IPS-18a (cell line): ENCODE measurements at regions not wholly inside any gene's neighbourhood (a gene's known extent, or its start where the extent isn't known, plus 50 kb on each side); places are given as distances from the start of the nearest gene placed in this dataset.

ENCODE experiments used
- H3K27ac ChIP-seq: one replicate; pipeline ENCODE4 v1.5.1; 2013; ENCODE audit warnings: low read length
- H3K27me3 ChIP-seq: one replicate; pipeline ENCODE4 v1.6.1; 2013; ENCODE audit warnings: mild to moderate bottlenecking, low read length; ENCODE audit not compliant: control insufficient read depth, insufficient read depth
- H3K36me3 ChIP-seq: one replicate; pipeline ENCODE4 v1.6.1; 2013; ENCODE audit warnings: low read depth, low read length; ENCODE audit not compliant: control insufficient read depth
- H3K4me1 ChIP-seq: one replicate; pipeline ENCODE4 v1.6.1; 2013; ENCODE audit warnings: low read depth, low read length; ENCODE audit not compliant: control insufficient read depth
- H3K4me3 ChIP-seq: one replicate; pipeline ENCODE4 v1.5.1; 2013; ENCODE audit warnings: low read length
- H3K9ac ChIP-seq: one replicate; pipeline ENCODE4 v1.6.1; 2013; ENCODE audit warnings: mild to moderate bottlenecking, low read length, moderate library complexity
- H3K9me3 ChIP-seq: one replicate; pipeline ENCODE4 v1.6.1; 2013; ENCODE audit warnings: low read depth, low read length; ENCODE audit not compliant: control insufficient read depth

DNA sequence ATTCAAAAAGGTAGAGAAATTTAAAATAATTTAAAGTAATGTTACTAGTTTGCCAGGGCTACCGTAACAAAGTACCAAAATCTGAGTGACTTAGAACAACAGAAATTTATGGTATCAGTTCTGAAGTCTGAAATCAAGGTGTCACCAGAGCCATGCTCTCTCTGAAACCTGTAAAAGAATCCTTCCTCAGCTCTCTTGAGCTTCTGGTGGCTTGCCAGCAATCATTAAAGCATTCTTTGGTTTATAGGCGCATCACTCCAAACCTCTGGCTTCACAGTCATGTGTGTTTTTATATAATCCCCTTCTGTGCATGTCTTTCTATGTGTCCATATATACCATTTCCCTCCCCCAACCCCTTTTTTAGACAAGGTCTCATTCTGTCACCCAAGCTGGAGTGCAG is 220.3 kb downstream of the COX7C start:
- no peak overlapping the region for H3K9ac ChIP-seq
- H3K4me1 ChIP-seq, result no peaks in the 10 kb centered on the region
- H3K27ac ChIP-seq, result no peak overlapping the region
- H3K27me3 ChIP-seq, result no peaks in the 10 kb centered on the region
- H3K9me3 ChIP-seq, result no peaks in the 10 kb centered on the region
- H3K36me3 ChIP-seq, result no peaks in the 10 kb centered on the region
- H3K4me3 ChIP-seq, result no peak overlapping the region

DNA sequence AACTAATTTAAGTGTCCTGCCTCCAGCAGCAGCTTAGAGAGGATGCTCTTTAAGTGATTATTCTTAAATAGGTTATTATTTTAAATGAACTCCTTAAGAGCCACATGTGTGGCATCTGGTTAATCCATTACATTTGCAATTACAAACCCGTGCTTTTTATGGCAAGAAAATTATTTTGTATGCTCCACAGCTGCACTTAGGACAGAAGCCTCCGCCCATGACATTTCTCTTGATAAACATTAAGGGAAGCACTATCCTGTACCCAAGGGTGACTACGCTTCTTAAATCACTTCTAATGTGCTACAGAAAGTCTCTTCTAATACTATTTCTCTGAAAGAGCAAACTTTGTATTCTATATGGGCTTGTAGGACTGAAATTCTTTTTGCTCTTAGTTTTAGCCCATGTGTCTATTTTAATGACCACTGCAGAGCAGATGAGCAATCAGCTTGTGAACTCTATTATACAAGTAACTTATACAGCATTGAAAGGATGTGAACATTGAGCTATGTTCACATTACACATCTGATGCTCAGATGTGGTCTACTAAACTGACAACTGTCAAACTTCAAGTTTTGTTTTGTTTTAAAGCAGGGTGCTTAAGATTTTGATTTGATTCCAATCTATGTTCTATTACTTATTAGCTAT is 223.4 kb downstream of the COX7C start:
- Histone ChIP-seq H3K27me3 (no peaks in the 10 kb centered on the region), H3K9ac (no peak overlapping the region), H3K9me3 (no peaks in the 10 kb centered on the region), H3K4me1 (no peaks in the 10 kb centered on the region), H3K27ac (no peak overlapping the region), H3K4me3 (no peak overlapping the region), H3K36me3 (no peaks in the 10 kb centered on the region)

DNA sequence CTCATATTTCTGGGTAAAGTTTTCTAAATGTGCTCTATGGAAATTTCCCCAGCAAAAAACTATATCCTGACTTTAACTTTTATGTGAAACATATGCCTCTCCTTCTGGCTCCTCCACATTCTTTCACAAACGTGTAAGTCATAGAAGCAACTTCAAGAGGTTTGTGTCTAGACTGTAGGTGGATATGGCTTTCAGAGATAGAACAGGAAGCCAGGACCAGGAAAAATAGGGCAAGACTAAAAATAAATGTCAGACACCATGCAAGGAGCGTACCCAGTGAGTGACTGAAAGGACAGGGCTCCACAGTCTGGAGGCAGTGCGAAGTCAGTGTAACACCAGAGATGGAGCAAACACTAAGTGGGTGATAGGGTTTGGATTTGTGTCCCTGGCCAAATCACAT is 240.7 kb downstream of the COX7C start:
- H3K27me3 ChIP-seq, result no peaks in the 10 kb centered on the region
- H3K9me3 ChIP-seq, result no peaks in the 10 kb centered on the region
- H3K27ac ChIP-seq, result no peak overlapping the region
- no peak overlapping the region for H3K4me3 ChIP-seq
- H3K4me1 ChIP-seq, result no peaks in the 10 kb centered on the region
- no peaks in the 10 kb centered on the region for H3K36me3 ChIP-seq
- no peak overlapping the region for H3K9ac ChIP-seq

DNA sequence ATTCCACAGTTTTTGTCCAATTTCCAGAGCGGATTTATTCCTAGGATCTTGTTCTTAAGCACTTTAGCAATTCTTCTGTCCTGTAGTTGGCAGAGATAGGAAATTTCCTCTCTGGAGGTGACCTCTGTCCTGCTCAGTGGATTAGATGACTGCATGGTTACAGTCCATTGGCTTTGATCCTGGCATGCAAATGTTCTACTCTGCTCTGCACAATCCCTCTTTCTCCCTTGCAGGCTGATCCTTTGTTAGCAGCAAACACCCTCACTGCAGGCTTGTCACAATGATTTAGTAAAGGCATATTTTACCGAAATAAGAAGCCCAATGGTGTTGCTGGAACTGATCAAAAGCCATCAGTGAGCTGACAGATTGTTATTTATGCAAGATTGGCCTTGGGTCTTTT is 243.8 kb downstream of the COX7C start:
- Histone ChIP-seq H3K9ac (no peak overlapping the region), H3K27ac (no peak overlapping the region), H3K9me3 (no peaks in the 10 kb centered on the region), H3K4me1 (no peaks in the 10 kb centered on the region), H3K4me3 (no peak overlapping the region), H3K27me3 (no peaks in the 10 kb centered on the region), H3K36me3 (no peaks in the 10 kb centered on the region)

DNA sequence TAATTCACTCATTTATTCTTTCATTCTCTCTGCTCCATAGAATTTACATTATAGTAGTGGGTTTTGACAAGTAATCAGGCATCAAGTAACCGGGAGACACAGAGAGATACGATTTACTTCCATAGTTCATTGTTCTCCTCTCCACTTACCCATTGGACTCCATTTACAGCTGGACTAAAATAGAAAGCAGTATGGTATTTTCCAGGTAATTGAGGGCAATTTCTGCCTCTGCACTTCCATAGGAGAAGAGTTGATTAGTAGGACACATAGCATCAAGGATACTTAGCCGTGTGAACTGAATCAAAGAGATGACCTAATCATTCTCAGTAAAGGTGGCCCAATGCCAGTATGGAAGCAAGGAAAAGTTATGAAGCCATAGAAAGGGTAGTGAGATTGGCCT is 244.4 kb downstream of the COX7C start:
- no peak overlapping the region for H3K9ac ChIP-seq
- H3K27me3 ChIP-seq, result no peaks in the 10 kb centered on the region
- no peak overlapping the region for H3K4me3 ChIP-seq
- H3K36me3 ChIP-seq, result no peaks in the 10 kb centered on the region
- no peak overlapping the region for H3K27ac ChIP-seq
- H3K4me1 ChIP-seq, result no peaks in the 10 kb centered on the region
- no peaks in the 10 kb centered on the region for H3K9me3 ChIP-seq

DNA sequence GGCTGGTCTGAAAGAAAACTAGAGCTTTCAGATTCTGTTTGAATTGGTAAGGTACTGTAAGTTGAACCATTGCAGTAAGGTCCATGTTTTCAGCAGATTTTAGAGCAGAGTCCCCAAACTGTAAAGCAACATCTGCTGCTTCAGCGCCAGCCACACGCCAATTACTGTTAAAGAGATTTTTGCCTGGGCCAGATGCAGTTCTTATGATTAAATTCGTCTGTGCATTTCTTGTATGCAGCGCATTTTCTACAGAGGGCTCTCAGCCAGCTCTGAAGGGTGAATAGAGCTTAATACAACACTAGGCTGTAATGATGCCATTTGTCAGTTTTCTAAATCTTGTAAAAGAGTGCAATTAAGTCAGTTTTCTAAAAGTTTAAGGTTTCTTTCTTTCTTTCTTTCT is 246.3 kb downstream of the COX7C start:
- no peak overlapping the region for H3K4me3 ChIP-seq
- no peaks in the 10 kb centered on the region for H3K9me3 ChIP-seq
- H3K27ac ChIP-seq, result no peak overlapping the region
- H3K27me3 ChIP-seq, result no peaks in the 10 kb centered on the region
- H3K9ac ChIP-seq, result no peak overlapping the region
- no peaks in the 10 kb centered on the region for H3K36me3 ChIP-seq
- no peaks in the 10 kb centered on the region for H3K4me1 ChIP-seq

DNA sequence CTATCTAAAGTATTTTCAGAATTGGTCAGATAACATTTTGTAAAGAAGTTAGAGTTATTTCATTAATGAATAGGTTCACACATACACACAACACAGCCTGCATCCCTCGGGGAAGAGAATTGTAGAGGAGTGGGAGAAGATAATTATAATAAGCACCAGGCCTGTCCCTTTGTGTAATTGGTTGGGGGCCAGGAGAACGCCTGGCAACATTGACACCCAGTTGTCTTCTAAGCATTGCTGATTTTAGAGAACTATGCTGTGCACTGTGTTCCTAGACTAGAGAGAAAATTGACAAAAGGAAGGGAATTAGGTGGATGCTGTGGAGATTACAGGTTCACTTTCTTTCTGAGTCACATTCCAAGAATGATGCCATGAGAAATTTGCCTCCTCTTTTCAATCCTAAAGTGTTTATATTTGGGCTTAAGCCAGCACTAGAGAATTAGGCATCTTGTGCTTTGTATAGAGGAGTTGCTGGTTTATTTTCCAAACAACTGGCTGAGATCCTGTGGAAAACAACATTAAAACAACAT is 247.6 kb downstream of the COX7C start:
- Histone ChIP-seq H3K9ac (no peak overlapping the region), H3K4me3 (no peak overlapping the region), H3K36me3 (no peaks in the 10 kb centered on the region), H3K27me3 (no peaks in the 10 kb centered on the region), H3K9me3 (no peaks in the 10 kb centered on the region), H3K27ac (no peak overlapping the region), H3K4me1 (no peaks in the 10 kb centered on the region)

DNA sequence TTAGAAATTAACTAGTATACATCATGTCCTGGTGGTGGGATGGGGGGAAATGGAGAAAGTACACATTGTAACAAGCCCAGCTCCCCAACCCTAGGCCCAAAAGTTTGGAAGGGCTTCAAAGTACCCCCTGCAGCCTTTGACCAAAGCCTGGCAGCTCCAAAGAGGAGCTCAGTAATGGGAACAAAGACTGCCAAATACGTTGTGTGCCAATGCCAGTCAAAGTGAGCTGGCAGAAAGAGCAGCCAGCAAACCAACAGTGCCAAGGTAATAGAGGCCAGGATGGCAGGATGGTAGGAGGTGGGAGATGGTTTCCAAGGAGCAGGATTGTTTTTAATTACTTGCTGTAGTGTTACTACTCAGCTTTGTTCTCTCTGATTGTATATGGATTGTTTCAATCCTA is 248.3 kb downstream of the COX7C start:
- no peak overlapping the region for H3K4me3 ChIP-seq
- no peak overlapping the region for H3K9ac ChIP-seq
- no peak overlapping the region for H3K27ac ChIP-seq
- H3K4me1 ChIP-seq, result peaks cover 3% of the 10 kb centered on the region
- H3K9me3 ChIP-seq, result no peaks in the 10 kb centered on the region
- H3K27me3 ChIP-seq, result no peaks in the 10 kb centered on the region
- no peaks in the 10 kb centered on the region for H3K36me3 ChIP-seq

DNA sequence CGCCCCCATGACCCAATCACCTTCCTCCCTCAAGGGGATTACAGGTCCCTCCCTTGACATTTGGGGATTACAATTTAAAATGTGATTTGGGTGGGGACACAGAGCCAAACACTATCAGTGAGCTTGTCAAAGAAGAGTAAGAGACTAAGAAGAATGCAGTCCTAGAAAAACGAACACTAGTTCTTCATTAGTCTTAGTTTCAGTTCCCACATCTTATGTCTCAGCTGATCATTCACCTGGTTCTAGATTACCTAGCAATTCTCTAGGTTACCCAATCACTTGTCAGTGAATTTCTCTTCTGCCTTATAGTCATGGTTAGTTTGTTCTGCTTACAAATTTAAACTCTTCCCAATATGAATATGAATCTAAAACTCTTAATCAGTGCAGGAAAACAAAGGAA is 251.5 kb downstream of the COX7C start:
- Histone ChIP-seq H3K4me3 (no peak overlapping the region), H3K27me3 (no peaks in the 10 kb centered on the region), H3K36me3 (no peaks in the 10 kb centered on the region), H3K9ac (no peak overlapping the region), H3K27ac (no peak overlapping the region), H3K9me3 (no peaks in the 10 kb centered on the region), H3K4me1 (peaks cover 8% of the 10 kb centered on the region)

DNA sequence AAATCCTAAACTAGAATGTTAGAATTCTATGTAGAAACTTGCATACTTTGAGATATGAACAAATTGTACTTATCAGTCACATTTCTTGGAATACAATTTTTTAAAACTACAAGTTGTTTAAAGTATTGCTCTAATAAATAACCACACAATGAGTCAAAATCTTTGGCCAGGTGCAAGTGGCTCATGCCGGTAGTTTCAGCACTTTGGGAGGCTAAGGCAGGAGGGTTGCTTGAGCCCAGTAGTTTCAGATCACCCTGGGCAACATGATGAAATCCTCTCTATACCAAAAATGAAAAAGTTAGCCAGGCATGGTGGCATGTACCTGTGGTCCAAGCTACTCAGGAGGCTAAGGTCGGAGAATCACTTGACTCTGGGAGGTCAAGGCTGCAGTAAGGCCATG is 257.8 kb downstream of the COX7C start:
- no peak overlapping the region for H3K4me3 ChIP-seq
- no peak overlapping the region for H3K9ac ChIP-seq
- H3K36me3 ChIP-seq, result no peaks in the 10 kb centered on the region
- no peaks in the 10 kb centered on the region for H3K27me3 ChIP-seq
- H3K9me3 ChIP-seq, result no peaks in the 10 kb centered on the region
- H3K4me1 ChIP-seq, result peaks cover 15% of the 10 kb centered on the region
- H3K27ac ChIP-seq, result no peak overlapping the region

DNA sequence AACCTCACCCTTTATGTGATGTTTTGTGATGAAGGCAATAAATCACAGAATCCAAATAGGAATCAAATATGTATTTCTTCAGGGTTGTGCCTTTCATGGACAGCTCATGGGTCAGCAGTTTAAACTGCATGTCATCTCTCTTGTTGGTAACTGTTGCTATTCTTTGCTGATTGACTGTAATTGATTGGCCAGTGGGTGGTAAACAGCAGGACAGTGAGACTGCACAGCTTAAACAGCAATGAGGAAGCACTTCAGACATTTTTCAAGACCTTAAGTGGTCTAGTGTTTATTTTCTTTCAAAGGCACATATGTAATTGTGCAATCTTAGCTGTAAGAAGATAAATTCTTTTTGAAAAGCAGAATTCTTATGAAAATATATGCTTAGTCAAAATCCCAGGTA is 260.5 kb downstream of the COX7C start:
- Histone ChIP-seq H3K36me3 (no peaks in the 10 kb centered on the region), H3K9ac (no peak overlapping the region), H3K27me3 (no peaks in the 10 kb centered on the region), H3K27ac (no peak overlapping the region), H3K4me1 (peaks cover 12% of the 10 kb centered on the region), H3K4me3 (no peak overlapping the region), H3K9me3 (no peaks in the 10 kb centered on the region)

DNA sequence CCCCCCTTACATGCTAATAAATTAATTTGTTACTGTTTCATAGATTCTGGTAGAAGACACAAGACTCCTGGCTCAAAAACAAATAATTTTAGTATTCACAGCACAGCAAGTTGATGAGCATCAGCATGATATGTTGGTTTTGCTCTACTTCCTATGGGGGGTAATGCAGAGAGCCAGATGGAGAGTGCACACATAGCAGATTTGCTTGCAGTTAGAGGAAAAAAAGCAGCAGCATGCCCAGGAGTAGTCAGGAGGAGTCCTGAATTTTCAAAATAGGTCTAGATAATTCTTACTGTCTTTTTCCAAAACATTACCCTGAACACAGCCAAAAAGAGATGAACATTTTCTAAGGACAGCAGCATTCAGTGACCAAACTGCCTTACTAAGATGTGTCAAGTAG is 261.3 kb downstream of the COX7C start:
- Histone ChIP-seq H3K36me3 (no peaks in the 10 kb centered on the region), H3K9ac (no peak overlapping the region), H3K4me1 (peaks cover 12% of the 10 kb centered on the region), H3K4me3 (no peak overlapping the region), H3K9me3 (no peaks in the 10 kb centered on the region), H3K27ac (no peak overlapping the region), H3K27me3 (no peaks in the 10 kb centered on the region)
